GM23248 (cell line): ENCODE measurements at regions not wholly inside any gene's neighbourhood (a gene's known extent, or its start where the extent isn't known, plus 50 kb on each side); places are given as distances from the start of the nearest gene placed in this dataset.
"Not testable (repeated sequence)": the region's sequence is repeated elsewhere in the genome, so short reads cannot be mapped to it uniquely, and the experiment has no call there.

Experiments used
- EZH2 ChIP-seq: fragments of 200-600 bp; sonication (generic); IDR thresholded peaks from 2 replicates; pipeline ENCODE4 v1.6.1; 2018; ENCODE audit warnings: antibody characterized with exemption, mild to moderate bottlenecking; ENCODE audit not compliant: insufficient read depth, poor library complexity, severe bottlenecking
- EZH2phosphoT487 ChIP-seq: fragments of 200-600 bp; sonication (generic); IDR thresholded peaks from 2 replicates; pipeline ENCODE4 v1.6.1; 2018; ENCODE audit warnings: antibody characterized with exemption, moderate library complexity, mild to moderate bottlenecking, low read depth; ENCODE audit not compliant: insufficient read depth

DNA sequence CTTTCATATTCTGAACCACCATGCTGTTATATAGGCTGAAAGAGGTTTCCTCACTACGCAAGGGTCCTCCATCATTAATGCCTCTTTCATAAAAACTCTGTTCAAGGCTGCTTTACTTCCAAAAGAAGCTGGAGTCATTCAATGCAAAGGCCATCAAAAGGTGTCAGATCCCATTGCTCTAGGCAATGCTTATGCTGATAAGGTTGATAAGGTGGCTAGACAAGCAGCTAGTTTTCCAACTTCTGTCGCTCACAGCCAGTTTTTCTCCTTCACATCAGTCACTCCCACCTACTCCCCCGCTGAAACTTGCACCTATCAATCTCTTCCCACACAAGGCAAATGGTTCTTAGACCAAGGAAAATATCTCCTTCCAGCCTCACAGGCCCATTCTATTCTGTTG, 676.2 kb downstream of the TLE1 start:
- TF ChIP-seq EZH2, EZH2phosphoT487: not testable (repeated sequence)
